T-cell (primary cell): ENCODE measurements at regions not wholly inside any gene's neighbourhood (a gene's known extent, or its start where the extent isn't known, plus 50 kb on each side); places are given as distances from the start of the nearest gene placed in this dataset.

ENCODE experiments used
- ATAC-seq, 4 experiments: fragments of 200-7000 bp in 3 of 4; fragments of 150-1000 bp in 1 of 4; cut with Tn5 transposase; replicated peaks in 1 of 4; 1 replicate in 3 of 4; 2 replicates in 1 of 4; pipeline ENCODE4 v1.10.0; 2021; ENCODE audit warnings: moderate library complexity in 3 of 4, mild to moderate bottlenecking in 2 of 4, moderate number of reproducible peaks in 1 of 4
- CTCF ChIA-PET, 2 donors: fragments of 300-600 bp; sonication (Branson Sonifier 250); formaldehyde crosslinking; loops; one replicate each; lab custom pipeline; 2022; ENCODE audit warnings: antibody characterized with exemption in 2 of 2; lab: Charles Lee
- POLR2A ChIA-PET, 2 donors: fragments of 300-600 bp; sonication (Branson Sonifier 250); formaldehyde crosslinking; loops; one replicate each; lab custom pipeline; 2022; ENCODE audit warnings: antibody characterized with exemption in 2 of 2; lab: Charles Lee
- DNase-seq, 35 experiments: peaks; one replicate each; pipeline versions ENCODE4 v3.0.0 to v3.0.0-alpha.2; 2013 to 2023
- H3K27ac ChIP-seq: one replicate; pipeline ENCODE4 v1.5.1; 2013; ENCODE audit warnings: low read length
- H3K27me3 ChIP-seq, 2 experiments: replicated peaks in 1 of 2; 1 replicate in 1 of 2; 2 replicates in 1 of 2; pipeline versions ENCODE4 v1.6.1 to v1.7.0; 2013; ENCODE audit warnings: low read length in 1 of 2, mixed read lengths in 1 of 2; ENCODE audit not compliant: control insufficient read depth in 2 of 2, insufficient read depth in 2 of 2; ENCODE audit errors: extremely low read depth in 1 of 2
- H3K36me3 ChIP-seq, 2 donors: 1 replicate in 1 of 2; 2 replicates in 1 of 2; pipeline versions ENCODE4 v1.6.1 to v1.7.0; 2013; ENCODE audit warnings: low read length in 1 of 2; ENCODE audit not compliant: control insufficient read depth in 2 of 2, insufficient read depth in 1 of 2; ENCODE audit errors: extremely low read depth in 1 of 2
- H3K4me1 ChIP-seq, 2 experiments: 1 replicate in 1 of 2; 2 replicates in 1 of 2; pipeline versions ENCODE4 v1.6.1 to v1.7.0; 2013; ENCODE audit warnings: low read length in 2 of 2, mixed read lengths in 1 of 2; ENCODE audit not compliant: insufficient read depth in 2 of 2, control insufficient read depth in 1 of 2; ENCODE audit errors: extremely low read depth in 1 of 2
- H3K4me3 ChIP-seq, 2 donors: 1 replicate in 1 of 2; 2 replicates in 1 of 2; pipeline versions ENCODE4 v1.5.1 to v1.7.0; 2013; ENCODE audit warnings: mild to moderate bottlenecking in 2 of 2, low read length in 1 of 2, moderate library complexity in 1 of 2; ENCODE audit not compliant: control insufficient read depth in 1 of 2; ENCODE audit errors: extremely low read depth in 1 of 2
- H3K9me3 ChIP-seq: 2 replicates; pipeline ENCODE4 v1.7.0; 2013
- H3K27ac Mint-ChIP-seq, 2 donors: one replicate each; pipeline ENCODE4 v1.8.0; 2020 to 2021; ENCODE audit warnings: mild to moderate bottlenecking in 2 of 2, mixed read lengths in 2 of 2
- H3K27me3 Mint-ChIP-seq, 2 donors: one replicate each; pipeline ENCODE4 v1.8.0; 2021 to 2022; ENCODE audit warnings: mixed read lengths in 2 of 2
- H3K36me3 Mint-ChIP-seq: one replicate; pipeline ENCODE4 v1.8.0; 2021; ENCODE audit warnings: mixed read lengths
- H3K4me1 Mint-ChIP-seq, 3 donors: one replicate each; pipeline ENCODE4 v1.8.0; 2020 to 2022; ENCODE audit warnings: mixed read lengths in 3 of 3, mild to moderate bottlenecking in 1 of 3
- H3K4me3 Mint-ChIP-seq, 3 donors: one replicate each; pipeline ENCODE4 v1.8.0; 2020 to 2022; ENCODE audit warnings: mild to moderate bottlenecking in 3 of 3, mixed read lengths in 3 of 3, moderate library complexity in 3 of 3
- H3K9me3 Mint-ChIP-seq, 3 donors: one replicate each; pipeline ENCODE4 v1.8.0; 2020 to 2022; ENCODE audit warnings: mixed read lengths in 3 of 3
- WGBS: methylation state at CpG from one replicate; pipeline ENCODE4 v1.1.5; 2013; ENCODE audit warnings: missing lambda C conversion rate; ENCODE audit not compliant: insufficient coverage; 5-methylcytosine and 5-hydroxymethylcytosine counted together

- Mint-ChIP-seq H3K4me3 (no peak overlapping the region), H3K36me3 (peaks cover 19% of the 10 kb centered on the region), H3K4me1 (peaks cover 15 to 34% (median 25%) of the 10 kb centered on the region in 3 donors), H3K27me3 (peaks cover 0 to 8% of the 10 kb centered on the region in 2 donors), H3K9me3 (no peaks in the 10 kb centered on the region), H3K27ac (no peak overlapping the region)
- H3K36me3 ChIP-seq = no peaks in the 10 kb centered on the region
- POLR2A ChIA-PET = interaction anchor here in 1 of 2 donors (0.7 kb wide), 1 partner anchor 447 kb away, joined by 9 read pairs; no protein-coding TSS in a partner anchor
- ATAC-seq (no peak), DNase-seq (no peak)
- no peaks in the 10 kb centered on the region for H3K27me3 ChIP-seq
- CTCF ChIA-PET = interaction anchor here in 1 of 2 donors (2.5 kb wide), 1 partner anchor 12 kb away, joined by 9 read pairs; no protein-coding TSS in a partner anchor
- H3K27ac ChIP-seq = no peak overlapping the region
- H3K4me3 ChIP-seq = no peak overlapping the region
- peaks cover 8 to 17% of the 10 kb centered on the region in 2 experiments for H3K4me1 ChIP-seq
- 93% methylated on average over 3 of the region's 8 CpGs for WGBS
- no peaks in the 10 kb centered on the region for H3K9me3 ChIP-seq
Observed at GRCh38 chr17:6923385-6923784, 72.5 kb upstream of the ALOX12 start.

DNA sequence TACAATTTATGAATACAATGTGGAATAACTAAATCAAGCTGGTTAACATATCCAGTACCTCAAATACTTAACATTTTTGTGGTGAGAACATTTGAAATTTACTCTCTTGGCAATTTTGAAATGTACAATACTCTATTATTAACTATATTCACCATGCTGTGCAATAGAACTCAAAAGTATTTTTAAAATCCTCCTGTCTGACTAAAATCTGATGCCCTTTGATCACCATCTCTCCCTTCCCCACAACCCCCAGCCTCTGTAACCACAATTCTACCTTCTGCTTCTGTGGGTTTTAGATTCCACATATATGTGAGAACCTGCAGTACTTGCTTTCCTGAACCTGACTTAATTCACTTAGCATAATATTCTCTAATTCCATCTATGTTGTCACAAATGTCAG is 71.6 kb upstream of the ALOX12 start:
- H3K4me1 ChIP-seq = peaks cover 8 to 17% of the 10 kb centered on the region in 2 experiments
- H3K36me3 Mint-ChIP-seq = peaks cover 19% of the 10 kb centered on the region
- no peak overlapping the region for H3K4me3 ChIP-seq
- H3K27ac Mint-ChIP-seq = peak overlapping the region in 1 of 2 donors; percentile 5
- peak in 3 of 4 experiments; percentile 56 to 89 (median 63) for ATAC-seq
- no peaks in the 10 kb centered on the region for H3K36me3 ChIP-seq
- no peaks in the 10 kb centered on the region for H3K9me3 Mint-ChIP-seq
- no peaks in the 10 kb centered on the region for H3K9me3 ChIP-seq
- no peak overlapping the region for H3K27ac ChIP-seq
- ChIA-PET POLR2A (no interaction called here), CTCF (interaction anchor here (0.6 to 2.5 kb wide), 4 partner anchors 13 to 340 kb away, joined by 4 to 9 read pairs (median 8); no protein-coding TSS in a partner anchor)
- peaks cover 0 to 8% of the 10 kb centered on the region in 2 donors for H3K27me3 Mint-ChIP-seq
- peak in 3 of 35 experiments; percentile 8 to 37 (median 14) for DNase-seq
- H3K27me3 ChIP-seq = no peaks in the 10 kb centered on the region
- peaks cover 15 to 34% (median 25%) of the 10 kb centered on the region in 3 donors for H3K4me1 Mint-ChIP-seq
- peak overlapping the region in 1 of 3 donors; percentile 63 for H3K4me3 Mint-ChIP-seq

GRCh38 chr17:6926667-6927066 is 69.2 kb upstream of the ALOX12 start:
- ATAC-seq (no peak), DNase-seq (no peak)
- Mint-ChIP-seq H3K27me3 (no peaks in the 10 kb centered on the region), H3K27ac (no peak overlapping the region), H3K9me3 (no peaks in the 10 kb centered on the region), H3K4me1 (peaks cover 15 to 25% (median 24%) of the 10 kb centered on the region in 3 donors), H3K36me3 (peaks cover 12% of the 10 kb centered on the region), H3K4me3 (no peak overlapping the region)
- H3K9me3 ChIP-seq = no peaks in the 10 kb centered on the region
- no peak overlapping the region for H3K27ac ChIP-seq
- no peak overlapping the region for H3K4me3 ChIP-seq
- H3K4me1 ChIP-seq = peaks cover 8 to 17% of the 10 kb centered on the region in 2 experiments
- WGBS = no CpG with 5 or more reads among the region's 2 CpGs
- POLR2A ChIA-PET = interaction anchor here in 1 of 2 donors (0.5 kb wide), 1 partner anchor 42 kb away, joined by 13 read pairs; no protein-coding TSS in a partner anchor
- H3K36me3 ChIP-seq = no peaks in the 10 kb centered on the region
- CTCF ChIA-PET = interaction anchor here (0.6 to 1.0 kb wide), 4 partner anchors 14 to 81 kb away, joined by 3 to 4 read pairs (median 3); no protein-coding TSS in a partner anchor
- H3K27me3 ChIP-seq = no peaks in the 10 kb centered on the region

GRCh38 chr17:6927290-6928126 is 68.3 kb upstream of the ALOX12 start:
- H3K36me3 ChIP-seq = no peaks in the 10 kb centered on the region
- Mint-ChIP-seq H3K27me3 (no peaks in the 10 kb centered on the region), H3K27ac (no peak overlapping the region), H3K9me3 (no peaks in the 10 kb centered on the region), H3K4me3 (no peak overlapping the region), H3K4me1 (peaks cover 13 to 21% (median 20%) of the 10 kb centered on the region in 3 donors), H3K36me3 (peaks cover 12% of the 10 kb centered on the region)
- no peak for DNase-seq
- ATAC-seq = no peak
- H3K4me1 ChIP-seq = peaks cover 8 to 14% of the 10 kb centered on the region in 2 experiments
- H3K9me3 ChIP-seq = no peaks in the 10 kb centered on the region
- no peaks in the 10 kb centered on the region for H3K27me3 ChIP-seq
- WGBS = 100% methylated on average over 2 of the region's 2 CpGs
- H3K27ac ChIP-seq = no peak overlapping the region
- H3K4me3 ChIP-seq = no peak overlapping the region
- CTCF ChIA-PET = interaction anchor here in 1 of 2 donors (0.5 to 1.0 kb wide), 3 partner anchors 17 to 77 kb away, joined by 3 to 4 read pairs (median 3); no protein-coding TSS in a partner anchor
- POLR2A ChIA-PET = interaction anchor here in 1 of 2 donors (0.5 kb wide), 1 partner anchor 41 kb away, joined by 13 read pairs; no protein-coding TSS in a partner anchor

DNA sequence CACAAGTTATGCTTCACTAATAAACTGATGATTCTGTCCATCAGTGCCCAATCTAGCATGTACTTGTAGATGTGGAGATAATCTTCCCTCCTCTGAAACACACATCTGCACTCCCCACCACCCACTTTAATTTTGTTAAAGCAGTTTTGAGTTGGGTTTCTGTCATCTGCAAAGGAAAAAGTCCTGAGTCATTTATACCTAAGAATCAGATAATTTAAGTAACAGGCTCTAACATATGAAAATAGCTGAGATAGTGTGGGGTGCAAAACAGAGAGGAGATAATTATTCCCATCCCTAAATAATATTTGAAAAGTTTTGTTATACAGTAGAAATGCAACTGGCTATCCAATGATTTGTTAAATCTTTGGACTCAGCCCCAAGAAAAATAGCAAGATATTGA is 67.7 kb upstream of the ALOX12 start:
- Mint-ChIP-seq H3K4me3 (no peak overlapping the region), H3K36me3 (peaks cover 12% of the 10 kb centered on the region), H3K27ac (no peak overlapping the region), H3K27me3 (no peaks in the 10 kb centered on the region), H3K4me1 (peaks cover 11 to 16% (median 15%) of the 10 kb centered on the region in 3 donors), H3K9me3 (no peaks in the 10 kb centered on the region)
- POLR2A ChIA-PET = no interaction called here
- H3K9me3 ChIP-seq = no peaks in the 10 kb centered on the region
- H3K36me3 ChIP-seq = no peaks in the 10 kb centered on the region
- no peaks in the 10 kb centered on the region for H3K27me3 ChIP-seq
- CTCF ChIA-PET = interaction anchor here in 1 of 2 donors (0.5 to 1.2 kb wide), 3 partner anchors 17 to 76 kb away, joined by 3 read pairs; no protein-coding TSS in a partner anchor
- peaks cover 5 to 8% of the 10 kb centered on the region in 2 experiments for H3K4me1 ChIP-seq
- H3K4me3 ChIP-seq = no peak overlapping the region
- ATAC-seq (no peak), DNase-seq (no peak)
- no peak overlapping the region for H3K27ac ChIP-seq

DNA sequence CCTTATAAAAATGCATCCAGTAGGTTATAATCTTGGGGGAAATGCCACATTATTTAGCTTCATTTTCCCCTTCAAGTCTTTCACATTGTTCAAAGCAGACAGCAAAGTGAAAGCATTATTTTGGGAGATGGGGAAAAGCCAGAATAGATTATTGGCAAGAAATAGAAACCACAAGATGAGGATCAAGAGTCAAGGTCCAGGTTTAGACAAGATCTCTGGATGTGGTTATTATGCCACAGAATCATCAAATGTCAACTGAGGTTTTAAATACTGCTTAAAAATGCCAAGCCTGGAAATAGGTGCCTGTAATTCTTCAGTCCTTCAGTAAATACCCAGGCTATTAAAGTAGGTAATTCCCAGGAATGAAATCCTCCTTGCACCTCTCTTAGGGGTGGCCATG is 65.1 kb upstream of the ALOX12 start:
- H3K4me3 ChIP-seq = no peak overlapping the region
- DNase-seq = no peak
- POLR2A ChIA-PET = no interaction called here
- H3K27ac ChIP-seq = no peak overlapping the region
- no peaks in the 10 kb centered on the region for H3K9me3 ChIP-seq
- Mint-ChIP-seq H3K4me3 (no peak overlapping the region), H3K27me3 (no peaks in the 10 kb centered on the region), H3K9me3 (no peaks in the 10 kb centered on the region), H3K27ac (no peak overlapping the region), H3K36me3 (peaks cover 14% of the 10 kb centered on the region), H3K4me1 (no peaks in the 10 kb centered on the region)
- H3K4me1 ChIP-seq = no peaks in the 10 kb centered on the region
- no peaks in the 10 kb centered on the region for H3K36me3 ChIP-seq
- H3K27me3 ChIP-seq = no peaks in the 10 kb centered on the region
- CTCF ChIA-PET = no interaction called here
- ATAC-seq = no peak
